Brain microvascular endothelial cell (primary cell): ENCODE measurements at regions not wholly inside any gene's neighbourhood (a gene's known extent, or its start where the extent isn't known, plus 50 kb on each side); places are given as distances from the start of the nearest gene placed in this dataset.
A peak's percentile ranks its signal among the peaks of the same experiment; 100 is the strongest.

ENCODE experiments used
- DNase-seq: peaks from one replicate; pipeline ENCODE4 v3.0.0-alpha.2; 2020
- H3K27ac ChIP-seq: fragments of 250-450 bp; sonication (Bioruptor Pico); 2 replicates; pipeline ENCODE4 v1.5.1; 2020; ENCODE audit warnings: mild to moderate bottlenecking, moderate library complexity
- H3K27me3 ChIP-seq: fragments of 250-450 bp; sonication (Bioruptor Pico); replicated peaks from 2 replicates; pipeline ENCODE4 v1.5.1; 2020; ENCODE audit warnings: mild to moderate bottlenecking
- H3K36me3 ChIP-seq: fragments of 250-450 bp; sonication (Bioruptor Pico); replicated peaks from 2 replicates; pipeline ENCODE4 v1.5.1; 2020; ENCODE audit warnings: mild to moderate bottlenecking
- H3K4me3 ChIP-seq: 2 replicates; pipeline ENCODE4 v1.5.1; 2011; ENCODE audit warnings: low read depth, mild to moderate bottlenecking, control low read depth, low read length, moderate library complexity
- CTCF ChIP-seq: IDR thresholded peaks from 2 replicates; pipeline ENCODE4 v1.5.1; 2011; ENCODE audit warnings: low read depth, mild to moderate bottlenecking, moderate library complexity, low read length, control low read depth, inconsistent platforms; ENCODE audit errors: missing control alignments
- in situ Hi-C: cut with HindIII; loops from 2 replicates; pipeline ENCODE4 v1.10.0; 2017; ENCODE audit warnings: low sequenced_read_pairs, low pct_ligation_motif_present

GRCh38 chr5:57411982-57412381, 70.6 kb downstream of the ACTBL2 start:
- H3K27ac ChIP-seq: no peak overlapping the region
- in situ Hi-C loops: no loop called here
- no peak overlapping the region for H3K4me3 ChIP-seq
- no peak for TF ChIP-seq CTCF
- peak; percentile 64 for DNase-seq
- H3K36me3 ChIP-seq: no peaks in the 10 kb centered on the region
- no peaks in the 10 kb centered on the region for H3K27me3 ChIP-seq

- H3K36me3 ChIP-seq: no peaks in the 10 kb centered on the region
- no peak overlapping the region for H3K4me3 ChIP-seq
- TF ChIP-seq CTCF: peak; percentile 7
- DNase-seq: no peak
- H3K27ac ChIP-seq: no peak overlapping the region
- in situ Hi-C loops: no loop called here
- no peaks in the 10 kb centered on the region for H3K27me3 ChIP-seq
These were observed 72.0 kb downstream of the ACTBL2 start for GRCh38 chr5:57410374-57411320.

- H3K27ac ChIP-seq: no peak overlapping the region
- in situ Hi-C loops: no loop called here
- no peak for DNase-seq
- no peaks in the 10 kb centered on the region for H3K27me3 ChIP-seq
- H3K36me3 ChIP-seq: no peaks in the 10 kb centered on the region
- no peak overlapping the region for H3K4me3 ChIP-seq
- TF ChIP-seq CTCF: no peak
These were observed 73.9 kb downstream of the ACTBL2 start for GRCh38 chr5:57408714-57409113.

GRCh38 chr5:57408285-57408684, 74.3 kb downstream of the ACTBL2 start:
- no peak for TF ChIP-seq CTCF
- Histone ChIP-seq H3K36me3 (no peaks in the 10 kb centered on the region), H3K27ac (no peak overlapping the region), H3K27me3 (no peaks in the 10 kb centered on the region), H3K4me3 (no peak overlapping the region)
- DNase-seq: no peak
- in situ Hi-C loops: no loop called here

- in situ Hi-C loops: no loop called here
- Histone ChIP-seq H3K4me3 (no peak overlapping the region), H3K36me3 (no peaks in the 10 kb centered on the region), H3K27ac (no peak overlapping the region), H3K27me3 (no peaks in the 10 kb centered on the region)
- no peak for DNase-seq
- no peak for TF ChIP-seq CTCF
These were observed 75.2 kb downstream of the ACTBL2 start for GRCh38 chr5:57407391-57407790.
